GM18520 (cell line): ENCODE measurements at regions not wholly inside any gene's neighbourhood (a gene's known extent, or its start where the extent isn't known, plus 50 kb on each side); places are given as distances from the start of the nearest gene placed in this dataset.

ENCODE experiments used
- ATAC-seq: cut with Tn5 transposase; IDR thresholded peaks from one replicate; pipeline ENCODE4 v1.9.1; 2021; ENCODE audit not compliant: unreplicated experiment

DNA sequence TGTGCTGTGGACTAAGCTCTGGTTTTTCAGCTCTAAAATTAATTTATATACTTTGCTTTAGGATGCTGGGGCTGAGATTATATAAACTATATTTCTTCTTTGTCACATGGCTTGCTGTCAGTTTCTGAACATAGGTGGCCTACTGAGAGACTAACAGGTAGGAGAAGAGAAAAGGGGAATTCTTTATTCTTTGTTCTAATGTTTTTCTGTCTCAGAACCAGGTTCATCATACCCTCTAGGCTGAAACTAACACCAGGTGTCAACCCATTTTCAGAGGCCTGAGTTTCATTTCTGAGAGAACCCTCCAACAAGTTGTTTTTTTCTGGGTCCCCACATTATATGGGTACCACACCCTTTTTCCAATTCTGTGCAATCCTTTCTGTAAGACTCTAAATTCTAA is 843.6 kb downstream of the TRIB2 start:
- no peak for ATAC-seq

DNA sequence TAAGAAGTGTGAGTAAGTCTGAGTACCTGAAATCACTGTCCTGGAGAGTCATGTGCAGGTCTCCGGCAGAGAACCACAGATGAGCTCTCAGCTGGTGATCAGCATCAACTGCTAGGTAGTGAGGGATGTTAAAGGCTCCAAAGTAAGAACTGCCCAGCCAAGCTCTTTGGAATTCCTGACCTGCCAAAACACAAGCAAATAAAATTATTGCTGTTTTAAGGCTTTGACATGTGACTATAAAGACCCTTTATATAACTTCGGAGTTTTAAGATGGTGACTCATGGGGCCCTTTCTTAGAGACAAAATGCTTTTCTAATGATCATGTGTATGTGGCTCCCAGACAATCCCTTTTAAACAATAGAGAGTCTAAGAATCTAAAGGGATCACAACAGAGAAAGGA is 855.7 kb downstream of the TRIB2 start:
- ATAC-seq, result no peak

DNA sequence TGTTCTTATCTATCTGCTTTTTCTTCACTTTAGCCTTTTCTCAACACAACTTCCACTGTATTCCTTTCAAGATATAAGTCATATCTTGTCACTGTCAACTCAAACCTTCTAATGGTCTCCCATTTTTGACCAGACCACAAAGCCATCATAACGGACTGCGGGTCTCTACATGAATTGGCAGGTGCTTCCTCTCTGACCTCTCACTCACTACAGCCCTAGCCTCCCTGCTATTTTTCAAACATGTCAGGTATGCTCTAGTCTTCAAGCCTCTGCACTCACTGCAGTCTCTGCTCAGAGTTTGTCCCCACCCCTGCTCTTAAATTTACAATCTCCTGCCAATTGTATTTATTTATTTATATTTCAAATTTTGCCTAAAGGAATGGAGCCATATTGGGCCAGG is 858.1 kb downstream of the TRIB2 start:
- ATAC-seq, result no peak

DNA sequence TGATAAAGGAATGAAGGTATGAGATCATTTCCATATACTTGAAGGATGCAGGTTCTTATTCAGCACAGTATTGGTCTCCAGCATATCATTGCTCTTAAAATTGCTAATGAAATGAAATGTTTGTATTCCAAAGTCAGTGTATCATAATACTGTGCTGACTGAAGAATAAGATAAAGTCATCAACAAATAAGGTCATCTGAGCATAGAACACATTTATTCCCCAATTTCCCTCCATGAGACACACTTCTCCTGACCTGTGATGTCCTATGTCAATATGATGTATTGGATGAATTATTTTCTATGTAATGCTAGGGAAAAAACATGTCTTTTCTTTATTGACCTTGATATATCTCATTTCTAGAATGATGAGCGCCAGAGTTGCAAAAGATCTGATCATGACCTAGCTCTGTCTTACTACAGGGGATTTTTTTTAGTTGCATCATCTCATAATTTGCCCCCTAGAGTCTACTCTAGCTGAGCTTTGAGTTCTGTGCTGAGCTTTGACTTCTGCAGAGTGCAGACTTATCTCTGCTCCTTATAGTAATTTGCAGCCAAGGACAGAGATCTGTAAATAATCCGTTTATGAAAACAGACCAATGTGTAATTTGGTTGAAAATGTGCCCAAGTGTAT is 859.8 kb downstream of the TRIB2 start:
- no peak for ATAC-seq

DNA sequence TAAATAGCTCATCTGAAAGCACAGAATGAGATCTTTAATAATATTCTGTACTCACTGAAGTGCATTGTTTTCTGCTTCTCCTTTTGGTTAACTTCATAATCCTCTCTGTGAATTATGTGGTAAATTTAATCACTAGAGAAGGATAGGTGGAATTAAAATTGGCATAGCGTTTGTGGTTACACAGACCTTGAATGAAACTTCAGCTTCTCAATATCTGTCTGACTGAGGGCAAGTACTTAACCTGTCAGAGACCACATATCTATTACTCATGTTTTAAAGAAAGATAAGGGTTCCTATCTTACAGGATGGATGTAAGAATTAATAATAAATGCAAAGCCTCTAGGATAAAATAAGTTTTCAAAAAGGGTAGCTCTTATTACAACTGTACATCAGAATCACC is 861.8 kb downstream of the TRIB2 start:
- no peak for ATAC-seq

DNA sequence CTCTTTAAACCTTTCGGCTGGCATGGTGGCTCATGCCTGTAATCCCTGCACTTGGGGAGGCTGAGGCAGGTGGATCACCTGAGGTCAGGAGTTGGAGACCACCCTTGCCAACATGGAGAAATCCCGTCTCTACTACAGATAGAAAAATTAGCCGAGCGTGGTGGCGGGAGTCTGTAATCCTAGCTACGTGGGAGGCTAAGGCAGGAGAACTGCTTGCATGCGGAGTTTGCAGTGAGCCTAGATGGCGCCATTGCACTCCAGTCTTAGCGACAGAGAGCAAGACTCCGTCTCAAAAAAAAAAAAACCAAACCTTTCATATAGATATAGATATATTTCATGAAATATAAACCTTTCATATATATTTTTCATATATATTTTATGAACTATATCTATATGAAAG is 864.7 kb downstream of the TRIB2 start:
- no peak for ATAC-seq

DNA sequence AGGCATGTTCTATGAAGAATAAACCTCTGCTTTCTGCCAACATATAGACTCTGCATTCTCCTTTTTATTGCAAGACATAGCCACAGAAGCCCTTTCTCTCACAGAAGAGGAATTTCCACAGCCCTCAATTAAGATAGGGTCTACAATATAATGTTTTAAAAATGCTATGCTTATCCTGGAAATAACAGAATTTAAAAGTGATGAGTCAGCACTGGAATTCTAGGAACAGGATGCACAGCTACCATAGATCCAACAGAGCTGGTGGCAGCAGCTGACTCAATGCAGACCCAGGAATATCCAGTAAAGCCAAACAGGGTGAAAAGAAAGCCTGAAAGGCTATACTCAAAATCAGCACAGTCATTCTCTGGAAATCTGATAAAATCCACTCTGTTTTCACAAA is 866.9 kb downstream of the TRIB2 start:
- no peak for ATAC-seq

DNA sequence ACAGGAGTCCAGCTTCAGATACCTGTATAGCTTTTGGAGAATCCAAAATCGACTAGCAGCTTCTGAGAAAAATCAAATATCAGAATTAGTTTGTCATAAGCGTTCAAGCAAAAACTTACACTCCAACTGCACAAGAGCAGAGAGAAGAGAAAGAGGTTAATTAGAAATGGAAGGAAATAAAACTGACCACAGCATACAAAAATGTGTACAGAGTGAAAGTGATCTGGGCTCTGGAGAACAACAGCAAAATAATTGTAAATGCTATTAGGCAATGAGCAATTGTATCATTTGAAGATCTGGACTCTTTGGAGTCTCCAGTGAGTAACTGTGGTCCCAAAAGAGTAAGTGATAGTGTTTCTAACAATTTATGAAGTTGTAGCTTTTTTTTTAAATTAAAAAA is 867.3 kb downstream of the TRIB2 start:
- ATAC-seq, result no peak

DNA sequence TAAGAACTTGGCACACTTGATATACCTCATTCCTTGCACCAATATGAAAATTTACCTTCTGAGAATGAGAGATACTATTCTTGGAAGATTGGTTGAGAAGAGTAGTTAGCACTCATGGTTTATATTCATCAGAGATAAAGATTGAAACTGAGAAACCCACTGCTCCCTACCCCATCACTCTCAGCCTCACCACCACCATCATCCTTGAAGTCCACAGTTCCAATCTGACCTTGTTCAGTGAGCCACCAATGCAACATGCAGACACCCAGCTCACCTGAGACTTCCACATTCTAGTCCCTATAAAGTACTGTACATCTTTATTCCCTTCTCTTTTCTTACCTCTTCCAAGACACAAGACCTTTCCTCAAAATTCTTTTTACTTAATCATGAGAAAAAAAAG is 869.0 kb downstream of the TRIB2 start:
- ATAC-seq, result no peak

DNA sequence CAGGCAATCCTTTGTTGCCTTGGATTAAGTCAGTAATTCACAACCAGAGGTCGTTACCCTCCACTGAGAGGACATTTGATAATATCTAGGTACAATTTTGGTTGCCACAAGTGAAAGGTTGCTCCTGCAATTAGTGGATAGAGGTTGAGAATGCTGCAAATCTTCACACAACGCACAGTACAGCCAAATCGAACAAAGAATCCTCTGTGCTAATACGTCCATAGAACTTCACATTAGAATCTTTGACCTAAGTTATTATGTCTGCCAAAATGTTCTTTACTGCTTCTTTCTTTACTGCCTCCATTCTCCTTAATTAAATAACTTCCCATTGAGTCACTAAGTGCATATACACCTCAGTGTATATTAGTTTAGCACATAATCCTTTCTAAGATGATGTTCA is 879.5 kb downstream of the TRIB2 start:
- no peak for ATAC-seq

DNA sequence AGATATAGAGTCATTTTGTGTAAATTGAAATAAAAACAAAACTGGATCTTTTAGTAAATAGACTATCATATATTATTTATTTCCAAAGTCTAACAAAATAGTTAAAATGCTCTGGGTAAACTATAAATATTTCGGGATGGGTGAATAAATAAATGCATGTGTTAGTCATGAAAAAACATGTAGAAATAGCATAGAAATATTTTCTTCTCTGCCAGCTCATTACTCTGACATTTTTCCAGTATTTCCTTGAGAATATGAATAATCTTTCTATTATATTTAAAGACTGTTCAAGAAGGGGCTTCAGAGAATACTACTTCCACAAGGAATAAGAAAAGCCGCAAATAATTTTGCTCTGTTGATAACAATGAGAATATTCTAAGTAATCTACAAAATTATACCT is 880.4 kb downstream of the TRIB2 start:
- ATAC-seq, result no peak

DNA sequence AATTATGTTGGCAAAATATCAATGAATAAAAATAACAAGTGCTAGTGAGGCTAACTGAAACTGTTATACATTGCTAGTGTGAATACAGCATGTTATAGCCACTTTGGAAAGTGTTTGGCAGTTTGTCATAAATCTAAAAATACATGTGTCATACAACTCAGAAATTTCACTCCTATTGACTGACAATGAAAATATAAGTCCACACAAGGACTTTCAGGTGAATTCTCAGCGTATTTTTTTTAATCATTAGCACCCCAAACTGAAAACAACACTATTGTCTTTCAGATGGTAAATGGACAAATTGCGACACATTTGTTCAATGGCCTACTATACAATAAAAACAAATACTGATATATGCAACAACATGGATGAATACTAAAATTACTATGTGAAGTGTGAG is 884.8 kb downstream of the TRIB2 start:
- no peak for ATAC-seq

DNA sequence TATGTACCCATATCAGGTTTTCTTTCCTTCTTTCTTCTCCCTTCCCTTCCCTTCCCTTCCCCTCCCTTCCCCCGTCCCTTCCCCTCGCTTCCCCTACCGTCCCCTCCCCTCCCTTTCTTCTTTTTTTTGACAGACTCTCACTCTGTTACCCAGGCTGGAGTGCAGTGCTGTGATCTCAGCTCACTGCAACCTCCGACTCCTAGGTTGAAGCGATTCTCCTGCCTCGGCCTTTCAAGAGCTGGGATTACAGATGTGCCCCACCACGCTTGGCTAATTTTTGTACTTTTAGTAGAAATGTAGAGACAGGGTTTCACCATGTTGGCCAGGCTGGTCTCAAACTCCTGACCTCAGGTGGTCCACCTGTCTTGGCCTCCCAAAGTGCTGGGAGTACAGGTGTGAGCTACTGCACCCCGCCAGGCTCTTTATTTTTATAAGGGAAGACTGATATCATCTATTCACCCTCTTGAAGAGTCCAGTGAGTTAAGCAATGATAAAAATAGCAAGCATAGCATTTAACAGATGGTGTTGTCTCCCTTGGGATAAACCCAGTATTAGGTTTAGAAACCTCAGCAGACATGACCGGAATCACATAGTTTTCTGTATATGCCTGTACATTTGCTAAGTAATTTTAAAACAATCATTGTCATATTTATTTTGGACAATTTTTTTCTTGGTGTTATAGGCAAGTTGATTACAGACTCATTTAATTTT is 888.4 kb downstream of the TRIB2 start:
- no peak for ATAC-seq

DNA sequence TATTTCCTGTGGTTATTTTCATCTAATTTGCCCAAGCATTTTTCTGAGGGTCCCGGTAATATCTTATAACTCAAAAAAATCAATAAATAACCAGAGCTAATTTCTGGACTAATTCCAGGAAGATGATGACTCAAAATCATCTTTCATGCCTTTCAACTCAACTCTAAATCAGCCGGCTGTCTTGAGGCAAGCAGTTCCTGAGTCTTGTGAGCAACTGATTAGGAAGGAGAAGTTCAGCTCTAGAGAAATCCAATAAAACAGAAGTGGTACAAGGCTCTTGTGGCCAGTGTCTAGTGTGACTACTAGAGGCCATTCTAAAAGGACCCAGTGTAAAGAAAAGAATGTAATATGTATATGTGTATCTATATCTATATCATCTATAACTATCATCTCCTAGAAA is 890.4 kb downstream of the TRIB2 start:
- no peak for ATAC-seq

DNA sequence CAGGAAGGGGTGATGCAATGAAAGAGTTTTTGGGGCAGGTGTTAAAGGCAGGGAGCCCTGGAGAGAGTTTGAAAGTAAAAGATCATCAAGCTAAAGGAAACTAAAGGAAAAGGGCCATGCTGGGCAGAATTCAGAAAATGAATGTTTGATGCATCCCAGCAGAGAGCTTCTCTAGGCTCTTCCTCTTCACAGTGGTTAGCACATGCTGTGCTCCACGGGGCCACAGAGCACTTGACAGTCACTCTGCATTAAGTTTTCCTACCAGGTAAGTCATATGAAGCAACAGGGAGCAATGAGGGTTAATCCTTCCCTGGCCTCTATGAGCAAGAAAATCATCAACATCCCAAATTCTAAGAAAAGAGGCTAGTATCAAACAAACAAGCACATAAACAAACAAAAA is 895.2 kb downstream of the TRIB2 start:
- no peak for ATAC-seq

DNA sequence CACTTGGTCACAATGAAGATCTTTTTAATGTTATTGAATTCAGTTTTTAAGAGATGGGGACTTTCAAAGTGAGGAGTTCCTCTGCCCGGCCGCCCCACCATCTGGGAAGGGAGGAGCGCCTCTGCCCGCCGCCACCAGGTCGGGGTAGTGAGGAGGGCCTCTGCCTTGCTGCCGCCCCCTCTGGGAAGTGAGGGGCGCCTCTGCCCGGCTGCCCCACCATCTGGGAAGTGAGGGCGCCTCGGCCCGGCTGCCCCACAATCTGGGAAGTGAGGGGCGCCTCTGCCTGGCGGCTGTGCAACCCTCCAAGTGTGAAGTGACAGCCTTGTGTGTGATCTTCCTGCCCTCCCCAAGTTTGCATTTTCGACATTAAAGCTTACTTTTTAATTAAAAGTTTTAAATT is 899.3 kb downstream of the TRIB2 start:
- no peak for ATAC-seq

DNA sequence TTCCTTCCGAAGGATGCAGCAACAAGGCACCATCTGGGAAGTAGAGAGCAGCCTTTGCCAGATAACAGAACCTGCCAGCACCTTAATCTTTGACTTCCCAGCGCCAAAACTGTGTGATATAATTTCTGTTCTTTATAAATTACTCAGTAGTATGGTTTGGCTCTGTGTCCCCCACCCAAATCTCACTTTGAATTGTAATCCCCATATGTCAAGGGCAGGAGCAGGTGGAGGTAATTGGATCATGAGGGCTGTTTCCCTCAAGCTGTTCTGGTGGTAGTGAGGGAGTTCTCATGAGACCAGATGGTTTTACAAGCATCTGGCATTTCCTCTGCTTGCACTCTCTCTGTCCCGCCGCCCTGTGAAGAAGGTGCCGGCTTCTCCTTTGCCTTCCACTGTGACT is 899.9 kb downstream of the TRIB2 start:
- ATAC-seq, result no peak

DNA sequence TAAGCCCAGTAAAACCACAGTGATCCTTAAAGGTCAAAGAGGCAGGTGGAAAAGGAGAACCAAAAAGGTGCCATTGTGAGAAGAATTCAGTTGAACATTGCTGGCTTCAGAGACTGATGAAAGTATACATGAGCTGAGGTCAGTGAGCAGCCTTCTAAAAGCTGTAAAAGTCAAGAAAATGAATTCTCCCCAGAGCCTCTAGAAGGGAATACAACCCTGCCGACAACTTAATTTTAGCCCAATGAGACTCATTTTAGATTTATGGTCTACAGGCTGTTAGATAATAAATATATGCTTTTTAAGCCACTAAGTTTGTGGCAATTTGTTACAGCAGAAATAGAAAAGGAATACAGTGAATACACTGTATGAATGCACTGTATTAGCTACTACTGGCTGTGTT is 911.4 kb downstream of the TRIB2 start:
- ATAC-seq, result no peak

DNA sequence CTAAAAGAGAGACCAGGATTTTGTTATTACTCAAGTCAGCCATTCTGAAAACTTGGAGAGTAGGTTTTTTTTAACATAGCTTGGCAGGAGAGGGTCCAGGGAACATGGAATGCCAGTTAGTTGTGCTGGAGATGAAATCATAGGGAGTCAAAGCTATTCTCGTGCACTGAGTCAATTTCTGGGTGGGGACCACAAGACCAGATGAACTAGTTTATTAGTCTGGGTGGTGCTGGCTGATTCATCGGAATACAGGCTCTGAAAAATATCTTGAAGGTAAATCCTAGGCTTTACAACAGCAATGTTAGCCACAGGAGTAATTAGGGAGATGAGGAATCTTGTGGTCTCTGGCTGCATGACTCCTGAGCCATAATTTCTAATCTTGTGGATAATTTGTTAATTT is 921.4 kb downstream of the TRIB2 start:
- ATAC-seq, result no peak

DNA sequence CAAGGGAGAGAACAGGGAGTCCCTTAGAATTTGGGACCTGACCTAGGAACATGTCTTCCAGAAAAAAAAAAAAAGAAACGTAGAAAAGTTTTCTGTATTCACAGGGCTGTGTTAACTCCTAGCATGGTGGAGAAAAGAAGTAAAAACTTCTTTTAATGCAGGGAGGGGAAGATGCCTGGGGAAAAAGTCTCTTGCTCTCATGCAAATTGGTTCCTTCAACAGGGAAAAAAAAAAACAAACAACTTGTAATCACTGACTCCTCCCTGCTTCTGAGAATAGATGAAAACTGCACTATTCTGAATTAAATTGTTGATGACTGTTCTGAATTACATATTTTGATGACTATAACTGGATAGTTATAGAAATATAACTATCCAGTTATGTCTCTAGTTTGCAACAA is 933.2 kb downstream of the TRIB2 start:
- ATAC-seq, result no peak

DNA sequence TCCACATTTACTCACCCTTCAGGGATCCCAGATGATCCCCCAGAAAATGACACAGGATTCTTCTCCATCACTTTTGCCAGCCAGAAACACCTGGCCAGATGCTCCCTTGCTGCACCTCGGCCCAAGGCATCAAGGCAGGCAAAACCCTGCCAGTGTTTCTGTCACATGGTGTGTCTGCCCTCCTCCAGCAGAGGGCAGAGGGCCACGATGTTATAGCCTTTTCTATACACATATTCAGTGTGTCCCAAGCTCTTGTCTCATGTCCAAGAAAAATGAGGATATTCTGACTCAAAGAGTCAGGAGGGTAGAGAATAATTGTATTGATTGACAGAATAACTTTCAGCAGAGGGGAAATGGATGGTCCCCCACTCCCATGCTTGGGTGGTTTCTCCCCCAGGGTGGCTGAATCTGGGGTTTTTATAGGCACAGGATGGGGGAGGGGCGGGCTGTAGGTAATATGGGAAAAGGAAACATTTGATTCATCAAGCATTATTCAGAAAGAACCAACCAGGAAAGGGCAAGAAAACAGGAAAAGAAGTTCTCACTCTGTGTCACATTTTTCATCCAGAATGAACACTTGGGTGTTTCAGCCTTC is 933.9 kb downstream of the TRIB2 start:
- no peak for ATAC-seq

DNA sequence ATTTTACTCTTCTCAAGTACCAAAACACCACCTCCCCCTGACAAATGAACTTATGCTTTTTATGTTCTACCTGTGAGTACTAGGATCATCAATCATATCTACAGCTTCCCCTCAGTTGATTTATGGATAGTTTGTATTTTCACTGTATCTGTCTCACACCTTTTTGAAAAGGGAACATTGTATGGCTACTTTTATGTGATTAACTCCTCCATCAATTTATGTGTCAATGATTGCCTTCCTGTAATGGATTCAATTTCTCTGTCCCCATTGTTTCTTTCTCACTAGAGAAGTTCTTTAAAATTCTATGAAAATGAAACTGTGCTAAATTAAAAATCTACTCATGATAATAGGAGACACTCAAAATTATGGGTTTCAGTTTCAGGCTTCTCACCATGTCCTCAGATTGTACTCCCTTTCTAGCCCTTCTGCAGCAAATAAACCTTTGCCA is 935.0 kb downstream of the TRIB2 start:
- ATAC-seq, result no peak
